ENCODE measurements at regions not wholly inside any gene's neighbourhood (a gene's known extent, or its start where the extent isn't known, plus 50 kb on each side); places are given as distances from the start of the nearest gene placed in this dataset.
"Not testable (repeated sequence)": the region's sequence is repeated elsewhere in the genome, so short reads cannot be mapped to it uniquely, and the experiment has no call there.

DNA sequence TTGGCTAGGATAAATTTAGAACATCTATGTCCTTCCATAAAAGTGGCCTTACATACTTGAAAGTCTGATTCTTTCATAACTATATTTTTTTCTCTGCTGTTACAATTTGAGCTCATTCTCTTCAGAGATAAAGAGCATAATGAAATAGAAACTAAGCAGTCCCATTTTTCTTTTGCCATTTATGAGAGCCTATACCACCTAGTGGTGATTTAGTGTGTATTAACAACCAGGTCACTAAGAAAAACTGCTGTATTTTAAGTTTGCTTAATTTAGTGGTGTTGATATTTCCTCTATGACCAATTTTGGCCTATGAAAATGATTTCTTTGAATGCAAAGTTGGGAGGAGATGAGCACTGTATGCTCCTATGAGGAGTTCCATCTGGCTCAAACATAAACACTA lies 88.7 kb upstream of the ZWINT start:
- H3K4me3 ChIP-seq (ENCODE audit: low read depth, low read length): no peak overlapping the region
- TF ChIP-seq, protein P1, sequence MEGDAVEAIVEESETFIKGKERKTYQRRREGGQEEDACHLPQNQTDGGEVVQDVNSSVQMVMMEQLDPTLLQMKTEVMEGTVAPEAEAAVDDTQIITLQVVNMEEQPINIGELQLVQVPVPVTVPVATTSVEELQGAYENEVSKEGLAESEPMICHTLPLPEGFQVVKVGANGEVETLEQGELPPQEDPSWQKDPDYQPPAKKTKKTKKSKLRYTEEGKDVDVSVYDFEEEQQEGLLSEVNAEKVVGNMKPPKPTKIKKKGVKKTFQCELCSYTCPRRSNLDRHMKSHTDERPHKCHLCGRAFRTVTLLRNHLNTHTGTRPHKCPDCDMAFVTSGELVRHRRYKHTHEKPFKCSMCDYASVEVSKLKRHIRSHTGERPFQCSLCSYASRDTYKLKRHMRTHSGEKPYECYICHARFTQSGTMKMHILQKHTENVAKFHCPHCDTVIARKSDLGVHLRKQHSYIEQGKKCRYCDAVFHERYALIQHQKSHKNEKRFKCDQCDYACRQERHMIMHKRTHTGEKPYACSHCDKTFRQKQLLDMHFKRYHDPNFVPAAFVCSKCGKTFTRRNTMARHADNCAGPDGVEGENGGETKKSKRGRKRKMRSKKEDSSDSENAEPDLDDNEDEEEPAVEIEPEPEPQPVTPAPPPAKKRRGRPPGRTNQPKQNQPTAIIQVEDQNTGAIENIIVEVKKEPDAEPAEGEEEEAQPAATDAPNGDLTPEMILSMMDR (IDR thresholded peaks at IDR 0.05; ENCODE audit: low read depth, low read length): no peak

DNA sequence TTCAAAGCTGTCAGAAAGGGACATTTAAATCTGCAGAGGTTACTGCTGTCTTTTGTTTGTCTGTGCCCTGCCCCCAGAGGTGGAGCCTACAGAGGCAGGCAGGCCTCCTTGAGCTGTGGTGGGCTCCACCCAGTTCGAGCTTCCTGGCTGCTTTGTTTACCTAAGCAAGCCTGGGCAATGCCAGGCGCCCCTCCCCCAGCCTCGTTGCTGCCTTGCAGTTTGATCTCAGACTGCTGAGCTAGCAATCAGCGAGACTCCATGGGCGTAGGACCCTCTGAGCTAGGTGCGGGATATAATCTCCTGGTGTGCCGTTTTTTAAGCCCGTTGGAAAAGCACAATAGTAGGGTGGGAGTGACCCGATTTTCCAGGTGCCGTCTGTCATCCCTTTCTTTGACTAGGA lies 86.6 kb upstream of the ZWINT start:
- H3K4me3 ChIP-seq (ENCODE audit: low read depth, low read length): not testable (repeated sequence)

DNA sequence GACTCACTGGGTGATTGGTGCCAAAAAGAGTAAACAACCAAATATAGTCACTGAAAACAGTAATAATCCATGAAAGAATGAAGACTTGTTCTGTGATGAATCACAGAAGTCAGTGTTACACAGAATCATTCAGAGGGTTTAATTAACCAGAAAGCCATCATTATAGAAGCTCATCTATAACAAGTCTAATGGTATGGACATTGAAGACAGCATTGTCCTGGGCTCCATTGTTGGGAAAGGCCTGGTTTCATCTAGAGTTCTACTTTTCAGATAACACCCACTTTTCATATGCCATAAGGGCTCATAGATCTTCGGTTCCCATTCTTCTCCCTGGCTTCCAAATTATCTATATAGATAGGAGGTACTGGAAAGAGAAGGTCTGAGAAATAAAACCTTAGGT lies 80.3 kb upstream of the ZWINT start:
- not testable (repeated sequence) for H3K4me3 ChIP-seq (ENCODE audit: low read depth, low read length)
